ENCODE measurements at regions not wholly inside any gene's neighbourhood (a gene's known extent, or its start where the extent isn't known, plus 50 kb on each side); places are given as distances from the start of the nearest gene placed in this dataset.

- TF ChIP-seq POLR2A (IDR thresholded peaks at IDR 0.05; ENCODE audit: extremely low read depth, insufficient read length): no peak
- no peak for TF ChIP-seq CTCF (IDR thresholded peaks at IDR 0.05; ENCODE audit: low read depth, low read length)
- no peak for TF ChIP-seq MYC (IDR thresholded peaks at IDR 0.05; ENCODE audit: low read depth, low read length)
- no peak for TF ChIP-seq MAX (IDR thresholded peaks at IDR 0.05; ENCODE audit: low read depth, low read length)
Observed at GRCh38 chr16:9566099-9566498, 474.7 kb downstream of the HAPSTR1 start.

Data from NB4 (cell line).